GM19099 (cell line): ENCODE measurements at regions not wholly inside any gene's neighbourhood (a gene's known extent, or its start where the extent isn't known, plus 50 kb on each side); places are given as distances from the start of the nearest gene placed in this dataset.

Experiments
- POLR2A ChIP-seq: IDR thresholded peaks from 3 replicates; pipeline ENCODE4 v1.6.1; 2011; ENCODE audit warnings: low read depth; ENCODE audit not compliant: insufficient read length; ENCODE audit errors: extremely low read depth

- TF ChIP-seq POLR2A: no peak
Observed at GRCh38 chr4:38523524-38524448, 140.2 kb upstream of the KLF3 start.

GRCh38 chr4:38526412-38526811 is 137.6 kb upstream of the KLF3 start:
- no peak for TF ChIP-seq POLR2A

GRCh38 chr4:38529189-38530115 is 134.5 kb upstream of the KLF3 start:
- no peak for TF ChIP-seq POLR2A

DNA sequence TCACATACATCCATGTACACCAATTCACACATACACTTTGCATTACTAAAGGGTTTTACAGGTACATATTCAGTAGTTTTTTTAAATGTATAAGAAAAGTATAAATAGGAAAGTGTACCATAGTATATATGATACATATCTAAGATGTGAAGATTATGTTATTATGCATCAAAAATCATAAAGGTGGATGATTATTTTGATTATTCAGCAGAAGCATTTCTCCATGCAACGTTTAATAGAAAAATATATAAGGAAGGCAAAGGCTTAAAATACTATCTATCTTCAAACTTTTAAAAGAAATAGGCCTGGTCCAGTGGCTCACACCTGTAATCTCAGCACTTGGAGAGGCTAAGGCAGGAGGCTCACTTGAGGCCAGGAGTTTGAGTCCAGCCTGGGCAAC is 133.5 kb upstream of the KLF3 start:
- TF ChIP-seq POLR2A: no peak

- TF ChIP-seq POLR2A: no peak
Observed at GRCh38 chr4:38531141-38531727, 132.8 kb upstream of the KLF3 start.

- TF ChIP-seq POLR2A: no peak
Observed at GRCh38 chr4:38532908-38533499, 131.0 kb upstream of the KLF3 start.

DNA sequence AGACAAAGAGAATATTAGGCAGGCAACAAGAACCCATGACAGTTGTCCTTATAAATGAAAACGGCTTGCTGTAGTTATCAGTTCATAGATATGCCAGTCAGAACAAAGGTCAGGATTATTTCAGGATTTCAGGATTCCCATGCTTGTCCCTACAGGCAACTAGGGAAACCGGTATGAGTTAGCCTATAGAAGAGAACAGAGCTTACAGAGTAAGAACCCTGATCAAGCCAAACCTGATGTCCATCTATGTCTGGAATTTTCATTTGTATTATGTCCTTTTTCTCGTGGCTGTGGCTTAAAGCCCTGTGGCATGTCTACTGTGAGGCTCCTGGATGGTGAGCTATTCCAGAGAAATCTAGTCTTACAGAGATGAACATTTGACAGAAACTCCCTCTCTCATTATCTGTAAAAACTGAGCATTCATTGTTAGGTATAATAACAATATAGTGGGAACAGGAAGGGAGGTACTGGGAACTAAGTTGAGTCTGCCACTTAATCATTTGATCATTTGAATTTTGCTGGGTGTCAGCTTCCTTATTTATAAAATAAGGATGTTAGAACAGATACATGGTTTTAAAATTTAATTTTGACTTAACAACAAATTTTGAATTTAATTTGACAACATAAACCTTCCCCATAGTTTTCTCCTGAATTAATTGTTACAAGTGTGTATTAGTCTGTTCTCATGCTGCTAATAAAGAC is 129.5 kb upstream of the KLF3 start:
- no peak for TF ChIP-seq POLR2A

GRCh38 chr4:38535717-38536116 is 128.3 kb upstream of the KLF3 start:
- no peak for TF ChIP-seq POLR2A

DNA sequence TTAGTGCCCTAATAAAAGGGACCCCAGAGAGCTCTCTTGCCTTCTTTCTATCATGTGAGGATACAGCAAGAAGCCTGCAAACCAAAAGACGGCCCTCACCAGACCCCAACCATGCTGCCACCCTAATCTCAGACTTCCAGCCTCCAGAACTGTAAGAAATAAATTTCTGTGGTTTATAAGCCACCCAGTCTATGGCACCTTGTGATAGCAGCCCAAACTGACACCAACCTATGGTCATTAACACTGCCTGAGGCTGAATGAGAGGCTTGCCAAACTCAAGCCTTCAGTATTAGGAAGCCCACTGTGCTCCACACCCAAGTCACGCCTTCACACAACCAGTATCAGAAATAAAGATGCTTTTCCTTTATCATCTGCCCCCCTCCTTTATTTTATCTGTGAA is 127.3 kb upstream of the KLF3 start:
- TF ChIP-seq POLR2A: no peak

- TF ChIP-seq POLR2A: no peak
Observed at GRCh38 chr4:38537666-38538065, 126.3 kb upstream of the KLF3 start.

DNA sequence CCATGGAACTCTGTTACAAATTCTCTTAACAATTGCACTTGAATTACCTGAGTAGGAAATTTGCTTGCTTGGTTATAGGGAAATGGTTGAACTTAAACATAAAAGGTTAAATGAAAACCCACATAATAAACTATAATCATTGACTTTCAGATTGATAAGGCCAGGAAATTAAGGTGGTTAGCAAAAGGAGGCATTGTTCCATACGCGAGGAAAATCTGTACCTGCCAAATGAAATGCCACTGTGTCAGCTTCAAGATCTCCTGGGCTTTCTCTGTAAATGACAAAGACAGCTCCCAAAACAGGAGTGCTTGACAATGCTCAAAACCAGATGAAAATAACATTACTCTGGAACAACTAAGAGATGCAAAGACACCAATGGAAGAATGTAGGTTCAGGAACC is 125.5 kb upstream of the KLF3 start:
- TF ChIP-seq POLR2A: no peak

DNA sequence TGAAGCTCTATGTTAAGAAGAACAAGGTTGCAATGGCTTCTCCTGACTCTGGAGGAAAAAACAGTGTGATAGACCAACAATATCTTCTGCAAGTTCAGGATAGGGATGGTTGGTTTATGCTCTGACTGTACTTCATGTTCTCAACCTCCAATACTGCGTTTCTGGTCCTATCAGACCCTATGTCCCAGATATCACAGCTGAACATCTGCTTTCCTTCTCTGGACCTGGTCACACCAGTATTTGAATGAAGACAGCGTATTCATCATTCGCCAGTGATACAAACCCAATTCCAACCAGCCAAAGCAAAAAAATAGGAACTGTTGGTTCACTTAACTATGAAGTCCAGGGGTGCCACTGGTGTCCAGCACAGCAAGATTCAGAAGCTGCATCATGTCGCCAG is 124.5 kb upstream of the KLF3 start:
- TF ChIP-seq POLR2A: no peak

- TF ChIP-seq POLR2A: no peak
Observed at GRCh38 chr4:38547052-38547451, 116.9 kb upstream of the KLF3 start.

DNA sequence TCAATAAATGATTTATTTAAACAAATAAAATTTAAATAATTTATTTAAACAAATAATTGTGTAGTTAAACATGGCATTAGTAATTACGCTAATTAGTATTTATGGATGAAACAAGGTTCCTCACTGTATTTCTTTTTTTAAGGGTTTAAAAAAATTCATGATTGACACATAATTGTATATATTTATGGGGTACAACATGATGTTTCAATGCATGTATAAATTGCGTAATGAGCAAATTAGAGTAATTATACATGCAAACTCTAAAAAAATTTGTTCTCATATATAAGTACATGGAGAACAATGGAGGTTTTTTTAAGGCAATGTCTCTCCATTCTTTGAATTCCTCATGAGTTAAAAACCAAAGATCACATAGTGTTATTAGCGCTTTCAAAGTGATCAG is 115.7 kb upstream of the KLF3 start:
- no peak for TF ChIP-seq POLR2A
